ENCODE measurements at regions not wholly inside any gene's neighbourhood (a gene's known extent, or its start where the extent isn't known, plus 50 kb on each side); places are given as distances from the start of the nearest gene placed in this dataset.

DNA sequence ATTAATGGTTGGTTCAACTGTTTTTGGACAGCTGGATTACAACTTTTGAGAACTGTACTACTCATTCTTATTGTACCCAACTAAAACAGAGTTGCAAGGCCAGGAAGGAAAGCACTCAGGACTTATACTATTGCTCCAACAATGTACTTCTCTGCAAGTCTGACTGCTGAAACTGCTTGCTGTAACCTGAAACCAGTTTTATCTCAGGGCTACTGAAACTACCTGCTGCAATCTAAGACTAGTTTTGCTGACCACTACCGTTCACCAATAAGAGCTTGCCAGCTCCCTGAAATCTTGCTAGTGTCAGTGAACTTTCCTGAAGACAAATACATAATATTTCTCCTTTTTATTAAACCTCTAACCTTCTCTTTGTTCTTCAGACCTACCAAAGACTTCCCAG lies 157.3 kb downstream of the CDCA7 start:
- no peak overlapping the region for H3K27ac ChIP-seq
- no peak for ATAC-seq
- H3K36me3 ChIP-seq (ENCODE audit: insufficient read depth in 1 of 2, low read depth in 1 of 2): no peaks in the 10 kb centered on the region
- no peak overlapping the region for H3K4me3 ChIP-seq
- TF ChIP-seq, protein P1, sequence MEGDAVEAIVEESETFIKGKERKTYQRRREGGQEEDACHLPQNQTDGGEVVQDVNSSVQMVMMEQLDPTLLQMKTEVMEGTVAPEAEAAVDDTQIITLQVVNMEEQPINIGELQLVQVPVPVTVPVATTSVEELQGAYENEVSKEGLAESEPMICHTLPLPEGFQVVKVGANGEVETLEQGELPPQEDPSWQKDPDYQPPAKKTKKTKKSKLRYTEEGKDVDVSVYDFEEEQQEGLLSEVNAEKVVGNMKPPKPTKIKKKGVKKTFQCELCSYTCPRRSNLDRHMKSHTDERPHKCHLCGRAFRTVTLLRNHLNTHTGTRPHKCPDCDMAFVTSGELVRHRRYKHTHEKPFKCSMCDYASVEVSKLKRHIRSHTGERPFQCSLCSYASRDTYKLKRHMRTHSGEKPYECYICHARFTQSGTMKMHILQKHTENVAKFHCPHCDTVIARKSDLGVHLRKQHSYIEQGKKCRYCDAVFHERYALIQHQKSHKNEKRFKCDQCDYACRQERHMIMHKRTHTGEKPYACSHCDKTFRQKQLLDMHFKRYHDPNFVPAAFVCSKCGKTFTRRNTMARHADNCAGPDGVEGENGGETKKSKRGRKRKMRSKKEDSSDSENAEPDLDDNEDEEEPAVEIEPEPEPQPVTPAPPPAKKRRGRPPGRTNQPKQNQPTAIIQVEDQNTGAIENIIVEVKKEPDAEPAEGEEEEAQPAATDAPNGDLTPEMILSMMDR (IDR thresholded peaks at IDR 0.05): no peak
- intact Hi-C loops (cut with DNase I): no loop called here
- H3K27me3 ChIP-seq (ENCODE audit: insufficient read depth in 3 of 3, low read length in 2 of 3): no peaks in the 10 kb centered on the region
- H3K9me3 ChIP-seq: no peaks in the 10 kb centered on the region
- H3K4me1 ChIP-seq: no peaks in the 10 kb centered on the region
- WGBS, 3 donors: 47 to 77% (median 76%) methylated on average over 1 of the region's 1 CpG
- no peak for DNase-seq

DNA sequence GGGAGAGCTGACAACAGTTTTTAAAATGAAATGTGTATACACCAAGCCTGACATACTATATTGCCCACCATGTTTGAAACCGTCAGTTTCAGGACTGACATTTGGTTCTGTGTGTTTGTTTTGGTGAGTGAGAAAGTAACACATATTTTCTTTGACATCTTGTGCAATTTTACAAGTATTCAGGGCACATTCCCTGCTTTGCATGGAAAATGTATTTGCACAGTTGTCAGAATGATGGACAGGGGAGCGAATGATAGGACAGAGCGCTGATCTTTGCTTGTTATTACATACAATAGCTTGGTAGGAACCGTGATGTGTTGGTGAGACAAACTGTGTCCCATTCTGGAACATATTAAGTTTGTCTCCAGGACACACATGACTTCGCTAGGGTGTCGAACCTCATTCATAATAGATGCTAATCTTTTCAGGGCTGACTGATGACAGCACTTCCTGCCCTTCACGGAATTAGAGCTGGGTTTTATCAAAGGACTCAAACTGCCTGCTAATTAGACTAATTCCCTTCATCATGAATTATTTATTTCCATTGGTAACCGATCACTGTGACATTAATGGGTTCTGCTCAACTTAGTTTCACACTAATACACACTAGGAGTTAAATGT lies 158.5 kb downstream of the CDCA7 start:
- no peak overlapping the region for H3K27ac ChIP-seq
- no peaks in the 10 kb centered on the region for H3K36me3 ChIP-seq (ENCODE audit: insufficient read depth in 1 of 2, low read depth in 1 of 2)
- TF ChIP-seq, protein P1 (IDR thresholded peaks at IDR 0.05): no peak
- 57 to 67% (median 58%) methylated on average over 8 of the region's 8 CpGs for WGBS, 3 donors
- H3K27me3 ChIP-seq (ENCODE audit: insufficient read depth in 3 of 3, low read length in 2 of 3): no peaks in the 10 kb centered on the region
- peaks cover 3% of the 10 kb centered on the region for H3K9me3 ChIP-seq
- DNase-seq (no peak), ATAC-seq (no peak)
- H3K4me3 ChIP-seq: no peak overlapping the region
- no peaks in the 10 kb centered on the region for H3K4me1 ChIP-seq
- intact Hi-C loops (cut with DNase I): no loop called here

DNA sequence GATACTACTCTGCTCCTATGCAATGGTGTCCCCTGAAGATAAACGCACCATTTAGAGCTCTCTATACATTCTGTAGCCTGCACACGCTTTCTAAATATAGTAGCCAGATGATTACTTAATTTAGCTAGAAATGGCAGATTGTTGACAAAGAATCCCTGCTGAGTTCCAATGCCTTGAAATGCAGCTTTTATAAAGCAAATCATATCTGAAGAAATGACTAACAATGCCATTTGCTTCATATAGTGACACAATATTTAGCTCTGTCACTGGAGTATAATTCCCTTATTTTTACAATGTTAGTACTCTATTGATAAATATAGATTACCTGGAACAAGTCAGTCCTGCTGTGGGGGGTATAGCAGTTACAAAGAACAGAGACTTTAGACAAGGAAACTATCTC lies 166.2 kb downstream of the CDCA7 start:
- H3K9me3 ChIP-seq: peaks cover 4% of the 10 kb centered on the region
- intact Hi-C loops (cut with DNase I): no loop called here
- H3K4me3 ChIP-seq: no peak overlapping the region
- H3K27me3 ChIP-seq (ENCODE audit: insufficient read depth in 3 of 3, low read length in 2 of 3): peaks cover 0 to 2% (median 0%) of the 10 kb centered on the region in 3 donors
- 82 to 89% (median 82%) methylated on average over 2 of the region's 2 CpGs for WGBS, 3 donors
- no peaks in the 10 kb centered on the region for H3K36me3 ChIP-seq (ENCODE audit: insufficient read depth in 1 of 2, low read depth in 1 of 2)
- no peak overlapping the region for H3K27ac ChIP-seq
- no peaks in the 10 kb centered on the region for H3K4me1 ChIP-seq
- TF ChIP-seq, protein P1 (IDR thresholded peaks at IDR 0.05): no peak
- DNase-seq (no peak), ATAC-seq (no peak)

DNA sequence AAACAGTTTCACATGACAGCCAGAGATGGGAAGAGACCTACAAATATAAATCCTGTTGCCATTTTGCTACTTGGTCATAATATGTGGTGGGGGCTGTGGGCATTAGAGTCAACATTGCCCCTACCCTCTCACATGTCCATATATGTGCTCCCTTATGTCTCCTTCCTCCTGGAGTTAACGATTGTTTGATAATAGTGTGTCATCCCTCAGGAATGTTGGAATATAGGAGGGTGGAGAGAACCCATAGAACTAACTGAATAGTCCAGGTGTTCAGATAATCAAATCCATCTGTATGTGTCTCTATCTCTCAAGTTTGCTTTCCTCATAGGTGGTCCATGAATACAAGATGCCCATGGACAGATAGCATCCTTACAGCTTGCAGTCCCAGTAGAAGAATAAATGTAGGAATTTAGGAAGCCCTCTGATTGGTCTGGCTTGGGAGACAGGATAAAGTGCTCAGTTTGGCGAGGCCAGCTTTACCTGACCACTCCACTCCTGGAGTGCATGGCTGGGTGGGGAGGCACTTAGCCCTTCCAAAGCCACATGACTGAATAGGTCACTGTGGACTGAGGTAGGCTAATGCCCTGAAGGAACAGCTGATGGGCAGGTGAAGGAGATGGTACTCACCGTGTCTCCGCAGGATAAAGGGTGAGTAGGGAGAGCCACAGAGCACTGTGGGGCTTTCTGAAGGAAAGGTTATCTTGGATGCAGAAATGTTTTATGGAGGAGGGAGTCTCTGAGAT lies 166.9 kb downstream of the CDCA7 start:
- peaks cover 0 to 2% (median 0%) of the 10 kb centered on the region in 3 donors for H3K27me3 ChIP-seq (ENCODE audit: insufficient read depth in 3 of 3, low read length in 2 of 3)
- no peak overlapping the region for H3K27ac ChIP-seq
- H3K9me3 ChIP-seq: peaks cover 4% of the 10 kb centered on the region
- DNase-seq (no peak), ATAC-seq (no peak)
- no peaks in the 10 kb centered on the region for H3K4me1 ChIP-seq
- H3K4me3 ChIP-seq: no peak overlapping the region
- H3K36me3 ChIP-seq (ENCODE audit: insufficient read depth in 1 of 2, low read depth in 1 of 2): no peaks in the 10 kb centered on the region
- intact Hi-C loops (cut with DNase I): no loop called here
- TF ChIP-seq, protein P1 (IDR thresholded peaks at IDR 0.05): no peak
- 74 to 82% (median 78%) methylated on average over 4 of the region's 4 CpGs for WGBS, 3 donors
